ENCODE measurements at regions not wholly inside any gene's neighbourhood (a gene's known extent, or its start where the extent isn't known, plus 50 kb on each side); places are given as distances from the start of the nearest gene placed in this dataset.
A peak's percentile ranks its signal among the peaks of the same experiment; 100 is the strongest.

GRCh38 chr2:21981127-21981526, 857.4 kb downstream of the TDRD15 start:
- Histone ChIP-seq H3K4me3 (ENCODE audit: low read length) (no peak overlapping the region), H3K4me1 (ENCODE audit: low read length) (no peaks in the 10 kb centered on the region), H3K27ac (ENCODE audit: low read length) (no peak overlapping the region), H3K9me3 (ENCODE audit: low read length) (no peaks in the 10 kb centered on the region), H2AFZ (ENCODE audit: low read length) (no peak overlapping the region), H3K79me2 (ENCODE audit: low read length) (no peaks in the 10 kb centered on the region), H4K20me1 (ENCODE audit: insufficient read depth, low read depth, low read length) (no peaks in the 10 kb centered on the region), H3K9me2 (replicated peaks; ENCODE audit: insufficient read depth, low read length) (no peaks in the 10 kb centered on the region), H3K36me3 (ENCODE audit: insufficient read depth, low read length) (no peaks in the 10 kb centered on the region), H3K4me2 (ENCODE audit: low read depth, low read length, poor library complexity, severe bottlenecking) (no peak overlapping the region), H3K27me3 (ENCODE audit: low read length) (no peaks in the 10 kb centered on the region), H3K9ac (ENCODE audit: low read length) (no peak overlapping the region)
- no peak for DNase-seq

GRCh38 chr2:21993002-21993401, 869.2 kb downstream of the TDRD15 start:
- H3K27ac ChIP-seq (ENCODE audit: low read length), result no peak overlapping the region
- H3K4me3 ChIP-seq (ENCODE audit: low read length), result no peak overlapping the region
- H3K27me3 ChIP-seq (ENCODE audit: low read length), result no peaks in the 10 kb centered on the region
- H3K4me1 ChIP-seq (ENCODE audit: low read length), result no peaks in the 10 kb centered on the region
- no peaks in the 10 kb centered on the region for H3K9me3 ChIP-seq (ENCODE audit: low read length)
- H3K9me2 ChIP-seq (replicated peaks; ENCODE audit: insufficient read depth, low read length), result no peaks in the 10 kb centered on the region
- no peak for DNase-seq
- H2AFZ ChIP-seq (ENCODE audit: low read length), result no peak overlapping the region
- no peaks in the 10 kb centered on the region for H3K36me3 ChIP-seq (ENCODE audit: insufficient read depth, low read length)
- H4K20me1 ChIP-seq (ENCODE audit: insufficient read depth, low read depth, low read length), result no peaks in the 10 kb centered on the region
- no peak overlapping the region for H3K4me2 ChIP-seq (ENCODE audit: low read depth, low read length, poor library complexity, severe bottlenecking)
- H3K9ac ChIP-seq (ENCODE audit: low read length), result no peak overlapping the region
- no peaks in the 10 kb centered on the region for H3K79me2 ChIP-seq (ENCODE audit: low read length)

GRCh38 chr2:21996339-21996738, 872.6 kb downstream of the TDRD15 start:
- Histone ChIP-seq H3K36me3 (ENCODE audit: insufficient read depth, low read length) (no peaks in the 10 kb centered on the region), H3K9me3 (ENCODE audit: low read length) (no peaks in the 10 kb centered on the region), H3K4me1 (ENCODE audit: low read length) (no peaks in the 10 kb centered on the region), H3K4me2 (ENCODE audit: low read depth, low read length, poor library complexity, severe bottlenecking) (no peak overlapping the region), H4K20me1 (ENCODE audit: insufficient read depth, low read depth, low read length) (no peaks in the 10 kb centered on the region), H2AFZ (ENCODE audit: low read length) (no peak overlapping the region), H3K9me2 (replicated peaks; ENCODE audit: insufficient read depth, low read length) (no peaks in the 10 kb centered on the region), H3K9ac (ENCODE audit: low read length) (no peak overlapping the region), H3K27ac (ENCODE audit: low read length) (no peak overlapping the region), H3K4me3 (ENCODE audit: low read length) (no peak overlapping the region), H3K27me3 (ENCODE audit: low read length) (no peaks in the 10 kb centered on the region), H3K79me2 (ENCODE audit: low read length) (no peaks in the 10 kb centered on the region)
- DNase-seq, result peak; percentile 6

GRCh38 chr2:21999522-21999921, 875.8 kb downstream of the TDRD15 start:
- DNase-seq, result no peak
- Histone ChIP-seq H3K4me1 (ENCODE audit: low read length) (no peaks in the 10 kb centered on the region), H3K9ac (ENCODE audit: low read length) (no peak overlapping the region), H3K27me3 (ENCODE audit: low read length) (no peaks in the 10 kb centered on the region), H4K20me1 (ENCODE audit: insufficient read depth, low read depth, low read length) (no peaks in the 10 kb centered on the region), H3K27ac (ENCODE audit: low read length) (no peak overlapping the region), H3K79me2 (ENCODE audit: low read length) (no peaks in the 10 kb centered on the region), H3K4me2 (ENCODE audit: low read depth, low read length, poor library complexity, severe bottlenecking) (no peak overlapping the region), H3K4me3 (ENCODE audit: low read length) (no peak overlapping the region), H2AFZ (ENCODE audit: low read length) (no peak overlapping the region), H3K9me2 (replicated peaks; ENCODE audit: insufficient read depth, low read length) (no peaks in the 10 kb centered on the region), H3K9me3 (ENCODE audit: low read length) (no peaks in the 10 kb centered on the region), H3K36me3 (ENCODE audit: insufficient read depth, low read length) (no peaks in the 10 kb centered on the region)

- Histone ChIP-seq H3K79me2 (ENCODE audit: low read length) (no peaks in the 10 kb centered on the region), H3K27me3 (ENCODE audit: low read length) (no peaks in the 10 kb centered on the region), H3K4me2 (ENCODE audit: low read depth, low read length, poor library complexity, severe bottlenecking) (no peak overlapping the region), H3K9me3 (ENCODE audit: low read length) (no peaks in the 10 kb centered on the region), H3K4me1 (ENCODE audit: low read length) (no peaks in the 10 kb centered on the region), H3K36me3 (ENCODE audit: insufficient read depth, low read length) (no peaks in the 10 kb centered on the region), H2AFZ (ENCODE audit: low read length) (no peak overlapping the region), H3K9me2 (replicated peaks; ENCODE audit: insufficient read depth, low read length) (no peaks in the 10 kb centered on the region), H3K9ac (ENCODE audit: low read length) (no peak overlapping the region), H3K27ac (ENCODE audit: low read length) (no peak overlapping the region), H3K4me3 (ENCODE audit: low read length) (no peak overlapping the region), H4K20me1 (ENCODE audit: insufficient read depth, low read depth, low read length) (no peaks in the 10 kb centered on the region)
- DNase-seq, result peak; percentile 11
Measured at GRCh38 chr2:22002066-22002465, 878.3 kb downstream of the TDRD15 start.

- H3K9me3 ChIP-seq (ENCODE audit: low read length), result no peaks in the 10 kb centered on the region
- no peaks in the 10 kb centered on the region for H4K20me1 ChIP-seq (ENCODE audit: insufficient read depth, low read depth, low read length)
- H3K27me3 ChIP-seq (ENCODE audit: low read length), result no peaks in the 10 kb centered on the region
- H3K9ac ChIP-seq (ENCODE audit: low read length), result no peak overlapping the region
- H3K9me2 ChIP-seq (replicated peaks; ENCODE audit: insufficient read depth, low read length), result no peaks in the 10 kb centered on the region
- no peak overlapping the region for H2AFZ ChIP-seq (ENCODE audit: low read length)
- no peaks in the 10 kb centered on the region for H3K36me3 ChIP-seq (ENCODE audit: insufficient read depth, low read length)
- H3K4me1 ChIP-seq (ENCODE audit: low read length), result no peaks in the 10 kb centered on the region
- DNase-seq, result peak; percentile 19
- no peaks in the 10 kb centered on the region for H3K79me2 ChIP-seq (ENCODE audit: low read length)
- no peak overlapping the region for H3K27ac ChIP-seq (ENCODE audit: low read length)
- no peak overlapping the region for H3K4me3 ChIP-seq (ENCODE audit: low read length)
- no peak overlapping the region for H3K4me2 ChIP-seq (ENCODE audit: low read depth, low read length, poor library complexity, severe bottlenecking)
Measured at GRCh38 chr2:22003270-22003669, 879.5 kb downstream of the TDRD15 start.

- no peak for DNase-seq
- H3K4me1 ChIP-seq (ENCODE audit: low read length), result no peaks in the 10 kb centered on the region
Measured at GRCh38 chr2:22011048-22011447, 887.3 kb downstream of the TDRD15 start.

GRCh38 chr2:22020091-22020742, 896.4 kb downstream of the TDRD15 start:
- H3K36me3 ChIP-seq (ENCODE audit: insufficient read depth, low read length), result no peaks in the 10 kb centered on the region
- H3K4me3 ChIP-seq (ENCODE audit: low read length), result no peak overlapping the region

More at GRCh38 chr2:22011048-22011447, 887.3 kb downstream of the TDRD15 start:
- Histone ChIP-seq H3K9me2 (replicated peaks; ENCODE audit: insufficient read depth, low read length) (no peaks in the 10 kb centered on the region), H3K36me3 (ENCODE audit: insufficient read depth, low read length) (no peaks in the 10 kb centered on the region), H3K4me3 (ENCODE audit: low read length) (no peak overlapping the region), H3K9ac (ENCODE audit: low read length) (no peak overlapping the region), H3K4me2 (ENCODE audit: low read depth, low read length, poor library complexity, severe bottlenecking) (no peak overlapping the region), H2AFZ (ENCODE audit: low read length) (no peak overlapping the region), H4K20me1 (ENCODE audit: insufficient read depth, low read depth, low read length) (no peaks in the 10 kb centered on the region), H3K27ac (ENCODE audit: low read length) (no peak overlapping the region), H3K79me2 (ENCODE audit: low read length) (no peaks in the 10 kb centered on the region), H3K9me3 (ENCODE audit: low read length) (no peaks in the 10 kb centered on the region), H3K27me3 (ENCODE audit: low read length) (no peaks in the 10 kb centered on the region)

More at GRCh38 chr2:22020091-22020742, 896.4 kb downstream of the TDRD15 start:
- H3K9me2 ChIP-seq (replicated peaks; ENCODE audit: insufficient read depth, low read length), result no peaks in the 10 kb centered on the region
- no peaks in the 10 kb centered on the region for H3K4me1 ChIP-seq (ENCODE audit: low read length)
- no peaks in the 10 kb centered on the region for H4K20me1 ChIP-seq (ENCODE audit: insufficient read depth, low read depth, low read length)
- H3K4me2 ChIP-seq (ENCODE audit: low read depth, low read length, poor library complexity, severe bottlenecking), result no peak overlapping the region
- H2AFZ ChIP-seq (ENCODE audit: low read length), result no peak overlapping the region
- H3K27me3 ChIP-seq (ENCODE audit: low read length), result no peaks in the 10 kb centered on the region
- H3K9ac ChIP-seq (ENCODE audit: low read length), result no peak overlapping the region
- H3K79me2 ChIP-seq (ENCODE audit: low read length), result no peaks in the 10 kb centered on the region
- no peak overlapping the region for H3K27ac ChIP-seq (ENCODE audit: low read length)
- DNase-seq, result no peak
- H3K9me3 ChIP-seq (ENCODE audit: low read length), result no peaks in the 10 kb centered on the region

Measured in Karpas-422 (cell line).